ENCODE measurements at regions not wholly inside any gene's neighbourhood (a gene's known extent, or its start where the extent isn't known, plus 50 kb on each side); places are given as distances from the start of the nearest gene placed in this dataset.

DNA sequence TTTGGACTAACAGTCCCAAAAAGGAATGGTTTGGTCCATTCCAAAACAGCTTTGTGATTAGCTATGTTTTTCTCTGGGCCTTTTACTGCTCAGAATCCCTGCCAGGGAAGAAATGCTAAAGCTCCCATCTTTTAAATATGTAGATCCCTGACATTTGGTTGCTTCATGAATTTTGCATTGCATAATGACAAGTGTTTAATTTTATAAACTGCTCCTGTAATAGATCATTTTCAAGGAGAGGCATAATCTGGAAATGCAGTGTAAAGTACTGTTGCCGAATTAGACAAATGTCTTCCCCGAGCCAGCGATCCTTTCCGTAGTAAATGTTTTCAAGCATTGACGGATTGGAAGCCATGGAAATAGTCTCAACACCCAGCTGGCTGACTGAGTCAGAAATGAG, 291.3 kb upstream of the PRKD1 start:
- no peak for TF ChIP-seq EP300 (IDR thresholded peaks at IDR 0.05)
- TF ChIP-seq, protein P1, sequence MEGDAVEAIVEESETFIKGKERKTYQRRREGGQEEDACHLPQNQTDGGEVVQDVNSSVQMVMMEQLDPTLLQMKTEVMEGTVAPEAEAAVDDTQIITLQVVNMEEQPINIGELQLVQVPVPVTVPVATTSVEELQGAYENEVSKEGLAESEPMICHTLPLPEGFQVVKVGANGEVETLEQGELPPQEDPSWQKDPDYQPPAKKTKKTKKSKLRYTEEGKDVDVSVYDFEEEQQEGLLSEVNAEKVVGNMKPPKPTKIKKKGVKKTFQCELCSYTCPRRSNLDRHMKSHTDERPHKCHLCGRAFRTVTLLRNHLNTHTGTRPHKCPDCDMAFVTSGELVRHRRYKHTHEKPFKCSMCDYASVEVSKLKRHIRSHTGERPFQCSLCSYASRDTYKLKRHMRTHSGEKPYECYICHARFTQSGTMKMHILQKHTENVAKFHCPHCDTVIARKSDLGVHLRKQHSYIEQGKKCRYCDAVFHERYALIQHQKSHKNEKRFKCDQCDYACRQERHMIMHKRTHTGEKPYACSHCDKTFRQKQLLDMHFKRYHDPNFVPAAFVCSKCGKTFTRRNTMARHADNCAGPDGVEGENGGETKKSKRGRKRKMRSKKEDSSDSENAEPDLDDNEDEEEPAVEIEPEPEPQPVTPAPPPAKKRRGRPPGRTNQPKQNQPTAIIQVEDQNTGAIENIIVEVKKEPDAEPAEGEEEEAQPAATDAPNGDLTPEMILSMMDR (IDR thresholded peaks at IDR 0.05) = no peak

Data from upper lobe of left lung (tissue), 4 donors.